HG02943 (cell line): ENCODE measurements at regions not wholly inside any gene's neighbourhood (a gene's known extent, or its start where the extent isn't known, plus 50 kb on each side); places are given as distances from the start of the nearest gene placed in this dataset.

Experiments used
- ATAC-seq: cut with Tn5 transposase; IDR thresholded peaks from one replicate; pipeline ENCODE4 v1.9.1; 2021; ENCODE audit warnings: mild to moderate bottlenecking, low read depth, moderate library complexity; ENCODE audit not compliant: unreplicated experiment

DNA sequence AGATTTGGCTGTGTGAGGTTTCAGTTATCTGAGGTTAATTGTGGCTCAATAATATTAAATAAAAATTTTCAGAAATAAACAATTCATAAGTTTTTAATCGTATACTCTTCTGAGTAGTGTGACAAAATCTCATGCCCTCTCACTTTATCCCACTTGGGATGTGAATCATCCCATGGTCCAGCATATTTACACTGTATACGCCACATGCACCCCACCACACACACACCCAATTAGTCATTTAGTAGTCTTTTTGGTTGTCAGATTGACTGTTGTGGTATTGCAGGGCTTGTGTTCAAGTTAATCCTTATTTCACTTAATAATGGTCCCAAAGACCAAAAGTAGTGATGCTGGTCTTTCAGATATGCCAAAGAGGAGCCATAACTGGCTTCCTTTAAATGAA, 66.4 kb upstream of the PCDH9 start:
- no peak for ATAC-seq

DNA sequence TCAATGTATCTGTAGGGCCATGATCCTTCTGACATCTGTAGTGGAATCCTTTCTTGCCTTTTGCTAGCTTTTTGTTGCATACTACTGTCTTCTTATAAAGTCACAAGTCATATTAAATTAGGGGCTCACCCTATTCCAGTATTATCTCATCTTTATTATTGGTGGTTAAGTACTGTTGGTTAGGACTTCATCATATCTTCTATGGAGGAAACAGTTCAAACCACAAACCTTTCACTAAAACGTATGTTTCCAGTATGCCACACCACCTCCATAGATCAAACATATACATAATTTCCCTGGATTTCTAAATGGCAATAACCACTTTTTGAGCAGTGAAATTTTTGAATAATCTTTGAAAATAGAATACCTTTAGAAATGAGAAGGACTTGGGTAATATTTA, 62.8 kb upstream of the PCDH9 start:
- no peak for ATAC-seq

DNA sequence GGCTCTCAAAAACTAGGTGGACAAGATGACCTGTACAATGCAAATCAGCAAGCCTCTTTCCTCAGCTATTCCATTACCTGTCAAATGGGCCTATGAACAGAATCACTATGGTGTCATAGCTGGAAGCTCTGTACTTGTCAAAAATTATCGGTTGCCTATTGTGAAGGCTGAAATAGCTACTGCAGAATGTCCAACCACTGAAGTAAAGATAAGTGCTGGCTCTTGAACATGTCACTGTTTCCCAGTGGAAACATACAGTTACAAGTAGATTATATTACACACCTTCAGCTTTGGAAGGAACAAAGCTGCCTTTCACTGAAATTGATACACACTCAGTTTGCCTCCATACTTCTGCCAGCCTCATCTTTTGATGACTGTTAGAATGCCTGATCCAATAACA, 55.5 kb upstream of the PCDH9 start:
- no peak for ATAC-seq

DNA sequence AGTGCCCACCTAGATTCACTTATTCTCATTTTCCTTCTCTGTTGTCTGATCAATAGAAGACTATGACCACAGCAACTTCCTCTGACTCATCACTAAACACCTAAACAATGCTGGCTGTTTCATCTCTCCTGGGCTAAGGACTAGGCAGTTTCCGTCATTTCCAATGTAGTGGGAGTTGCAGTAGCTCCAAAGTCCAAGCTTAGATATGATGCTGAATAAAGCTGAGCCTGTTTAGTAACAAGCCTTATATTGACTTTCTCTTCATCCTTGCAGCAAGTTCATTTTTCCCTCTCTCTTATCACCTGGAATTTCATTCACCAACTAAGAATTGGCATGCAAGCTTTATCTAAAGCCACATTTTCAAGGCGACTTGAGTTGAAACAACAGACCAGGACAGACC, 53.5 kb upstream of the PCDH9 start:
- ATAC-seq, result no peak

DNA sequence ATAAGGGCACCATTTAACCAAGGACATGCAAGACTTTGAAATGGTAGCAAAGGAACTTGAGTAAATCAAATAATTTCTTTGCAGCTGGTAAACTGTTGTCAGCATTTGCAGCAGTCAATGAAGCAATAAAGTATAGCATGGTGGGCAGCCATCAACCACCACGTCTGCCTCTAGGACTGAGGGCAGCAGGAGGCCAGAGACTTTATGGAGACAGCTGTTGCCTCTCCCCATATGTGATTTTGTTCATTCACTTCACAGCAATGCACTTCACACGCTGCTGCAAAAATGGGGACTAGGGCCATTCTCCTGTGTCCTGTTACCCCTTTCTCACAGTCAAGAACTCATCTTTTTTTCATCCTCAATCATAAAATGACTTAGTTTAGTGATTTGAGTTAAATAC, 51.3 kb upstream of the PCDH9 start:
- ATAC-seq, result no peak
